HL-60 (cell line): ENCODE measurements at regions not wholly inside any gene's neighbourhood (a gene's known extent, or its start where the extent isn't known, plus 50 kb on each side); places are given as distances from the start of the nearest gene placed in this dataset.
"Not testable (repeated sequence)": the region's sequence is repeated elsewhere in the genome, so short reads cannot be mapped to it uniquely, and the experiment has no call there.

Experiments used
- DNase-seq, 2 experiments: peaks; one replicate each; pipeline ENCODE4 v3.0.0-alpha.2; 2010 to 2020; ENCODE audit warnings: low read depth in 1 of 2, low spot score in 1 of 2
- H3K27ac ChIP-seq: fragments of 250-450 bp; sonication (Bioruptor Pico); replicated peaks from 2 replicates; pipeline ENCODE4 v1.5.1; 2020; ENCODE audit warnings: mild to moderate bottlenecking, moderate library complexity
- H3K27me3 ChIP-seq: fragments of 250-450 bp; sonication (Bioruptor Pico); 2 replicates; pipeline ENCODE4 v1.5.1; 2021; ENCODE audit warnings: mild to moderate bottlenecking, moderate library complexity; ENCODE audit not compliant: insufficient read depth, poor library complexity, severe bottlenecking
- H3K4me3 ChIP-seq: replicated peaks from 2 replicates; pipeline ENCODE4 v1.5.1; 2011; ENCODE audit warnings: mild to moderate bottlenecking, control low read depth, low read length; ENCODE audit not compliant: insufficient read depth
- CTCF ChIP-seq: IDR thresholded peaks from one replicate; pipeline ENCODE4 v1.5.1; 2011; ENCODE audit warnings: low read length, control low read depth, inconsistent platforms; ENCODE audit not compliant: insufficient read depth
- GABPA ChIP-seq: IDR thresholded peaks from 2 replicates; pipeline ENCODE4 v1.6.1; 2012; ENCODE audit warnings: low read depth
- POLR2AphosphoS5 ChIP-seq: IDR thresholded peaks from 2 replicates; pipeline ENCODE4 v1.6.1; 2012; ENCODE audit warnings: low read depth
- SPI1 ChIP-seq: IDR thresholded peaks from 2 replicates; pipeline ENCODE4 v1.6.1; 2012; ENCODE audit warnings: low read depth, mild to moderate bottlenecking, borderline replicate concordance
- TF ChIP-seq, protein P1 (sequence below): IDR thresholded peaks from 2 replicates; pipeline ENCODE4 v1.6.1; 2012; ENCODE audit warnings: low read depth; ENCODE audit not compliant: insufficient replicate concordance

DNA sequence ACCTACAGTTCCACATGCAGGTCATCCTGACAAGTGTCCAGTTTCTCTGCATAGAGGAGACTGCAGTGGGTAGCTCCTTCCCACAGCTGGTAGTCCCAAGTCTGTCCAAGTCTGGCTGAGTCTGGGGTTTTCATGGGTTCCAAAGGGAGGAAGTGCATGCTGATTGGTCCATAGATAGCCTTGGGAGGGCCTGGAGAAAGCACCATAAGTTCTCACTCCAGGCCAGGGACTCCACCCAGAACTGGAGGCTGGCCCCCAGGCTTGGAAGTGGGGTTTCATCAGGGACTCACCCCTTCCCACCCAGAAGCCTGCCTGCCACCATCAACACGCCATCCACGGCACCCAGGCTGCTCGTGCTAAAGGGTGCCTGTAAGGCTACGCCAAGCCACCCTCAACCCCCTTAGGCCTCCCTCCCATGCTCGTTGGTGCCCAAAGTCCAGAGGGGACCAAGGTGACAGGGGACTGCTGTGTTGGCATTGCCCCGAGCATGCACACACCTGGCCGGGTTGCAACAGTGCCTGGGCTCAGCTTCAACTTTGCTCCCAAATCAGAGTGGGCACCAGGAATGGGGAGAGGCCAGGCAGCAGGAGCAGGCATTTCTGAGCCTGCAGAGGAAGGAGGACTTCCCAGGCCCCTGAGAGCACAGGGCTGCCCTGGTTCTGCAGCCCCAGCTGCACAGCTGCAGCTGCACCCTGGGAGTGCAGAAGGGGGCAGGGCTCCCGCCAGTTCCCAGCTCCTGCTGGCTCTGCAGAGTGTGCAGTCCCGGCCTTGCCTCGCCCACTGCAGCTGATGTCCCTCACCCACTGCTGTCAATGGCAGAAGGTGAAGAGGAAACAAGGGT, 116.5 kb upstream of the MAP2 start:
- Histone ChIP-seq H3K27me3 (no peaks in the 10 kb centered on the region), H3K27ac (no peak overlapping the region), H3K4me3 (no peak overlapping the region)
- TF ChIP-seq SPI1 (no peak), POLR2AphosphoS5 (no peak), CTCF (no peak), GABPA (no peak)
- TF ChIP-seq, protein P1, sequence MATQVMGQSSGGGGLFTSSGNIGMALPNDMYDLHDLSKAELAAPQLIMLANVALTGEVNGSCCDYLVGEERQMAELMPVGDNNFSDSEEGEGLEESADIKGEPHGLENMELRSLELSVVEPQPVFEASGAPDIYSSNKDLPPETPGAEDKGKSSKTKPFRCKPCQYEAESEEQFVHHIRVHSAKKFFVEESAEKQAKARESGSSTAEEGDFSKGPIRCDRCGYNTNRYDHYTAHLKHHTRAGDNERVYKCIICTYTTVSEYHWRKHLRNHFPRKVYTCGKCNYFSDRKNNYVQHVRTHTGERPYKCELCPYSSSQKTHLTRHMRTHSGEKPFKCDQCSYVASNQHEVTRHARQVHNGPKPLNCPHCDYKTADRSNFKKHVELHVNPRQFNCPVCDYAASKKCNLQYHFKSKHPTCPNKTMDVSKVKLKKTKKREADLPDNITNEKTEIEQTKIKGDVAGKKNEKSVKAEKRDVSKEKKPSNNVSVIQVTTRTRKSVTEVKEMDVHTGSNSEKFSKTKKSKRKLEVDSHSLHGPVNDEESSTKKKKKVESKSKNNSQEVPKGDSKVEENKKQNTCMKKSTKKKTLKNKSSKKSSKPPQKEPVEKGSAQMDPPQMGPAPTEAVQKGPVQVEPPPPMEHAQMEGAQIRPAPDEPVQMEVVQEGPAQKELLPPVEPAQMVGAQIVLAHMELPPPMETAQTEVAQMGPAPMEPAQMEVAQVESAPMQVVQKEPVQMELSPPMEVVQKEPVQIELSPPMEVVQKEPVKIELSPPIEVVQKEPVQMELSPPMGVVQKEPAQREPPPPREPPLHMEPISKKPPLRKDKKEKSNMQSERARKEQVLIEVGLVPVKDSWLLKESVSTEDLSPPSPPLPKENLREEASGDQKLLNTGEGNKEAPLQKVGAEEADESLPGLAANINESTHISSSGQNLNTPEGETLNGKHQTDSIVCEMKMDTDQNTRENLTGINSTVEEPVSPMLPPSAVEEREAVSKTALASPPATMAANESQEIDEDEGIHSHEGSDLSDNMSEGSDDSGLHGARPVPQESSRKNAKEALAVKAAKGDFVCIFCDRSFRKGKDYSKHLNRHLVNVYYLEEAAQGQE: no peak
- no peak for DNase-seq

DNA sequence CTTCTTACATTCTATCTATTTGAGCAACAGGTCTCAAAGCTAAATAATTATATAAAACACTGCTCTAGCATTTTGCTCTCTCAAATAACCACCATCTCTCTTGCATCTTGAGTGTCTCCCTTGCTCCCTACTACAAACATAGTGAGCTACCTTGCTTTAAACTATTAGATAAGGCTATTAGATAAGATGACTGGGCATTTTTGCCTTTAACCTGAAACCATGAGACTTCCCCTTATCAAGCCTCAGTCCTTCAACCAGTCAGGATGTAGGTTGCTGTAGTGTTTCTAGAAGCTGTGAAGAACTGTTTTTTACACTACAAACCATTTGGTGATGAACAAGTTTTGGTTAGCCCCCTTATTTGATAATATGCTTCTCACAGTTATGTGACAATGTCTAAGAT, 115.4 kb upstream of the MAP2 start:
- no peak for DNase-seq
- Histone ChIP-seq H3K27ac (no peak overlapping the region), H3K27me3 (no peaks in the 10 kb centered on the region), H3K4me3 (no peak overlapping the region)
- TF ChIP-seq POLR2AphosphoS5 (no peak), CTCF (no peak), GABPA (no peak), SPI1 (no peak)
- TF ChIP-seq, protein P1: no peak

DNA sequence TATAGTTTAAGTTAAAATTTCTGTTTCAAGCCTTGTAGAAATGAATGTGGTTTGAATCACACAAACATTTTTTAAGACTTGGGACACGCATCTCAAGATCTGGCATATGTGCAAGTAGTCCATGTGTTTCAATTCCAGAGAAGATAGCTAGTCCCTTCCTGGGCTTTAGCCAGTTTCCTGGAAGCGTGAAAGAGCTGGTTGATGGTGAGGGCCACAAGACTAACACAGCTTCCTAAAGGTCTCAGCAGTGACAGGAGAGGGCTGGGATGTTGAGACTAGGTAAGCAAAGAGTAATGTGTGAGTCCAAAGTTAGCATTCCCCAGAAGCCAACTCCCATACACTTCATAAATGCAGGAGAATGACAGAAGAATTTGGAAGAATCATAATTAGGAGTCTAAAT, 111.9 kb upstream of the MAP2 start:
- Histone ChIP-seq H3K4me3 (no peak overlapping the region), H3K27ac (no peak overlapping the region), H3K27me3 (no peaks in the 10 kb centered on the region)
- DNase-seq: no peak
- TF ChIP-seq POLR2AphosphoS5 (no peak), CTCF (no peak), SPI1 (no peak), GABPA (no peak)
- TF ChIP-seq, protein P1: no peak

GRCh38 chr2:209312450-209312849, 111.4 kb upstream of the MAP2 start:
- H3K4me3 ChIP-seq, H3K27ac ChIP-seq, DNase-seq, H3K27me3 ChIP-seq: not testable (repeated sequence)
